ENCODE measurements at regions not wholly inside any gene's neighbourhood (a gene's known extent, or its start where the extent isn't known, plus 50 kb on each side); places are given as distances from the start of the nearest gene placed in this dataset.

GRCh38 chr13:79722885-79723445 is 242.0 kb downstream of the NDFIP2 start:
- intact Hi-C loops (cut with micrococcal nuclease; ENCODE audit: unreplicated experiment): no loop called here
- no peaks in the 10 kb centered on the region for H3K27me3 ChIP-seq (replicated peaks; ENCODE audit: insufficient read depth, low read depth, low read length, poor library complexity)
- peaks cover 25% of the 10 kb centered on the region for H3K4me1 ChIP-seq (ENCODE audit: insufficient read depth, low read length, poor library complexity, severe bottlenecking)
- no peak for DNase-seq (ENCODE audit: low spot score)
- CTCF ChIA-PET: no interaction called here
- TF ChIP-seq CTCF (conservative IDR thresholded peaks at IDR 0.05; ENCODE audit: low read depth, low read length) (no peak), EZH2 (IDR thresholded peaks at IDR 0.05; ENCODE audit: borderline replicate concordance, low read depth, low read length, poor library complexity, severe bottlenecking) (no peak)
- H3K36me3 ChIP-seq (ENCODE audit: insufficient read depth, low read length, poor library complexity, severe bottlenecking): no peaks in the 10 kb centered on the region
- BruUV-seq (replicated peaks): no TSS peak
- H3K27ac ChIP-seq (ENCODE audit: low read depth, low read length, poor library complexity, severe bottlenecking): no peak overlapping the region
- no peaks in the 10 kb centered on the region for H3K9me3 ChIP-seq (ENCODE audit: low read depth, low read length, poor library complexity, severe bottlenecking)
- no peak overlapping the region for H3K4me3 ChIP-seq (ENCODE audit: low read depth, low read length, poor library complexity, severe bottlenecking)
- POLR2A ChIA-PET (ENCODE audit: low non-redundant PET): no interaction called here

- Histone ChIP-seq H3K27me3 (replicated peaks; ENCODE audit: insufficient read depth, low read depth, low read length, poor library complexity) (no peaks in the 10 kb centered on the region), H3K4me3 (ENCODE audit: low read depth, low read length, poor library complexity, severe bottlenecking) (no peak overlapping the region), H3K4me1 (ENCODE audit: insufficient read depth, low read length, poor library complexity, severe bottlenecking) (peaks cover under 1% of the 10 kb centered on the region), H3K36me3 (ENCODE audit: insufficient read depth, low read length, poor library complexity, severe bottlenecking) (no peaks in the 10 kb centered on the region), H3K9me3 (ENCODE audit: low read depth, low read length, poor library complexity, severe bottlenecking) (no peaks in the 10 kb centered on the region), H3K27ac (ENCODE audit: low read depth, low read length, poor library complexity, severe bottlenecking) (no peak overlapping the region)
- POLR2A ChIA-PET (ENCODE audit: low non-redundant PET): no interaction called here
- TF ChIP-seq EZH2 (IDR thresholded peaks at IDR 0.05; ENCODE audit: borderline replicate concordance, low read depth, low read length, poor library complexity, severe bottlenecking) (no peak), CTCF (conservative IDR thresholded peaks at IDR 0.05; ENCODE audit: low read depth, low read length) (no peak)
- no peak for DNase-seq (ENCODE audit: low spot score)
- no TSS peak for BruUV-seq (replicated peaks)
- CTCF ChIA-PET: no interaction called here
- intact Hi-C loops (cut with micrococcal nuclease; ENCODE audit: unreplicated experiment): no loop called here
Measured at GRCh38 chr13:79716191-79716590, 235.2 kb downstream of the NDFIP2 start.

GRCh38 chr13:79711631-79712030 is 230.7 kb downstream of the NDFIP2 start:
- no peak overlapping the region for H3K27ac ChIP-seq (ENCODE audit: low read depth, low read length, poor library complexity, severe bottlenecking)
- no peak for TF ChIP-seq EZH2 (IDR thresholded peaks at IDR 0.05; ENCODE audit: borderline replicate concordance, low read depth, low read length, poor library complexity, severe bottlenecking)
- TF ChIP-seq CTCF (conservative IDR thresholded peaks at IDR 0.05; ENCODE audit: low read depth, low read length): no peak
- no peak for DNase-seq (ENCODE audit: low spot score)
- no peaks in the 10 kb centered on the region for H3K27me3 ChIP-seq (replicated peaks; ENCODE audit: insufficient read depth, low read depth, low read length, poor library complexity)
- BruUV-seq (replicated peaks): no TSS peak
- ChIA-PET POLR2A (ENCODE audit: low non-redundant PET) (interaction anchor here (0.5 kb wide), 1 partner anchor 98 kb away, joined by 9 read pairs; no protein-coding TSS in a partner anchor), CTCF (no interaction called here)
- H3K9me3 ChIP-seq (ENCODE audit: low read depth, low read length, poor library complexity, severe bottlenecking): no peaks in the 10 kb centered on the region
- no peak overlapping the region for H3K4me3 ChIP-seq (ENCODE audit: low read depth, low read length, poor library complexity, severe bottlenecking)
- H3K4me1 ChIP-seq (ENCODE audit: insufficient read depth, low read length, poor library complexity, severe bottlenecking): peaks cover 31% of the 10 kb centered on the region
- intact Hi-C loops (cut with micrococcal nuclease; ENCODE audit: unreplicated experiment): no loop called here
- H3K36me3 ChIP-seq (ENCODE audit: insufficient read depth, low read length, poor library complexity, severe bottlenecking): no peaks in the 10 kb centered on the region
